ENCODE measurements at regions not wholly inside any gene's neighbourhood (a gene's known extent, or its start where the extent isn't known, plus 50 kb on each side); places are given as distances from the start of the nearest gene placed in this dataset.
A peak's percentile ranks its signal among the peaks of the same experiment; 100 is the strongest.
"Not testable (repeated sequence)": the region's sequence is repeated elsewhere in the genome, so short reads cannot be mapped to it uniquely, and the experiment has no call there.

- DNase-seq: no peak
Measured at GRCh38 chr11:69905611-69906452, 86.6 kb upstream of the FGF3 start.

- DNase-seq: no peak
Measured at GRCh38 chr11:69906453-69906907, 87.3 kb upstream of the FGF3 start.

GRCh38 chr11:69907611-69908010 is 88.4 kb upstream of the FGF3 start:
- no peak for DNase-seq

- no peak for DNase-seq
Measured at GRCh38 chr11:69908511-69909220, 89.5 kb upstream of the FGF3 start.

- no peak for DNase-seq
Measured at GRCh38 chr11:69909561-69910518, 90.6 kb upstream of the FGF3 start.

GRCh38 chr11:69910519-69911309 is 91.5 kb upstream of the FGF3 start:
- no peak for DNase-seq

- DNase-seq: no peak
Measured at GRCh38 chr11:69911310-69912160, 92.3 kb upstream of the FGF3 start.

GRCh38 chr11:69912161-69912910 is 93.1 kb upstream of the FGF3 start:
- DNase-seq: no peak

- peak; percentile 26 to 27 for DNase-seq
Measured at GRCh38 chr11:69912911-69913451, 93.8 kb upstream of the FGF3 start.

- DNase-seq: no peak
Measured at GRCh38 chr11:69913591-69914285, 94.5 kb upstream of the FGF3 start.

GRCh38 chr11:69914286-69915150 is 95.3 kb upstream of the FGF3 start:
- DNase-seq: no peak

GRCh38 chr11:69915151-69915500 is 95.9 kb upstream of the FGF3 start:
- DNase-seq: no peak

GRCh38 chr11:69915501-69916250 is 96.5 kb upstream of the FGF3 start:
- peak; percentile 4 to 6 for DNase-seq

- DNase-seq: not testable (repeated sequence)
Measured at GRCh38 chr11:69916251-69916649, 97.0 kb upstream of the FGF3 start.

- no peak for DNase-seq
Measured at GRCh38 chr11:69916806-69917387, 97.7 kb upstream of the FGF3 start.

- DNase-seq: no peak
Measured at GRCh38 chr11:69917529-69917928, 98.3 kb upstream of the FGF3 start.

- no peak for DNase-seq
Measured at GRCh38 chr11:69918231-69918937, 99.2 kb upstream of the FGF3 start.

All from AML-193 (cell line).